WTC11 (cell line): ENCODE measurements at regions not wholly inside any gene's neighbourhood (a gene's known extent, or its start where the extent isn't known, plus 50 kb on each side); places are given as distances from the start of the nearest gene placed in this dataset.

ENCODE experiments used
- NFYB ChIP-seq: sonication (generic); formaldehyde crosslinking; conservative IDR thresholded peaks from 2 replicates; pipeline ENCODE4 v1.8.0; 2022; ENCODE audit warnings: low read depth, missing genetic modification reagents
- TEAD4 ChIP-seq: sonication (generic); formaldehyde crosslinking; IDR thresholded peaks from 2 replicates; pipeline ENCODE4 v1.8.0; 2022; ENCODE audit warnings: mild to moderate bottlenecking, missing genetic modification reagents
- ZBTB21 ChIP-seq: sonication (generic); formaldehyde crosslinking; IDR thresholded peaks from 2 replicates; pipeline ENCODE4 v1.8.1; 2023; ENCODE audit warnings: mild to moderate bottlenecking, missing genetic modification reagents, borderline replicate concordance
- ZNF121 ChIP-seq: sonication (generic); formaldehyde crosslinking; IDR thresholded peaks from 2 replicates; pipeline ENCODE4 v1.8.0; 2023; ENCODE audit warnings: missing genetic modification reagents
- TF ChIP-seq, protein P1 (sequence below): fragments of 200-600 bp; IDR thresholded peaks from 2 replicates; pipeline ENCODE4 v1.8.0; 2022; ENCODE audit warnings: antibody characterized with exemption
- TF ChIP-seq, protein P2 (sequence below): fragments of 250-450 bp; sonication (Bioruptor Pico); IDR thresholded peaks from 2 replicates; pipeline ENCODE4 v1.9.0; 2021; ENCODE audit warnings: mild to moderate bottlenecking
- TF ChIP-seq, protein P3 (sequence below): sonication (generic); formaldehyde crosslinking; IDR thresholded peaks from 2 replicates; pipeline ENCODE4 v1.8.0; 2022; ENCODE audit warnings: mild to moderate bottlenecking, missing genetic modification reagents
- TF ChIP-seq, protein P4 (sequence below): sonication (generic); formaldehyde crosslinking; IDR thresholded peaks from 2 replicates; pipeline ENCODE4 v1.8.1; 2023; ENCODE audit warnings: mild to moderate bottlenecking, missing genetic modification reagents, borderline replicate concordance
- TF ChIP-seq, protein P5 (sequence below): sonication (generic); formaldehyde crosslinking; IDR thresholded peaks from 2 replicates; pipeline ENCODE4 v1.8.1; 2023; ENCODE audit warnings: mild to moderate bottlenecking, moderate library complexity, missing genetic modification reagents

DNA sequence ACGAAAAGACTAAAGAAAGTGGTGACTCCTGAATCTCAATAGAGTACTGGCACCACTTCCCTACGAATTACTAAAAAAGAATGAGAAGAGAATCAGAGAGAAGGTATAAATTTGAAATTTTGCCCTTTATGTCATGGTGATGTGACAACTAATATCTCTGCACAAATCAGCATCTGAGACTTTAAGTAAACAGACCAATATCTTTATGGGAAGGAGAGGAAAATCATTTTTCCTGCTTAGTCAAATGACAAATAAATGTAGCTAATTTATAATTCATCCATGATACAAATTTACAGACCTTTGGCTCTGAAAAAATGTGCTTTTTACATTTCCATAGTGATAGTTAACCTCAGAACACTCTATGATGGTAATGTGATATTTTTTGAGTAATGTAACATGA, 424.8 kb upstream of the EPHA5 start:
- TF ChIP-seq, protein P1, sequence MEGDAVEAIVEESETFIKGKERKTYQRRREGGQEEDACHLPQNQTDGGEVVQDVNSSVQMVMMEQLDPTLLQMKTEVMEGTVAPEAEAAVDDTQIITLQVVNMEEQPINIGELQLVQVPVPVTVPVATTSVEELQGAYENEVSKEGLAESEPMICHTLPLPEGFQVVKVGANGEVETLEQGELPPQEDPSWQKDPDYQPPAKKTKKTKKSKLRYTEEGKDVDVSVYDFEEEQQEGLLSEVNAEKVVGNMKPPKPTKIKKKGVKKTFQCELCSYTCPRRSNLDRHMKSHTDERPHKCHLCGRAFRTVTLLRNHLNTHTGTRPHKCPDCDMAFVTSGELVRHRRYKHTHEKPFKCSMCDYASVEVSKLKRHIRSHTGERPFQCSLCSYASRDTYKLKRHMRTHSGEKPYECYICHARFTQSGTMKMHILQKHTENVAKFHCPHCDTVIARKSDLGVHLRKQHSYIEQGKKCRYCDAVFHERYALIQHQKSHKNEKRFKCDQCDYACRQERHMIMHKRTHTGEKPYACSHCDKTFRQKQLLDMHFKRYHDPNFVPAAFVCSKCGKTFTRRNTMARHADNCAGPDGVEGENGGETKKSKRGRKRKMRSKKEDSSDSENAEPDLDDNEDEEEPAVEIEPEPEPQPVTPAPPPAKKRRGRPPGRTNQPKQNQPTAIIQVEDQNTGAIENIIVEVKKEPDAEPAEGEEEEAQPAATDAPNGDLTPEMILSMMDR, result no peak
- TF ChIP-seq, protein P2, sequence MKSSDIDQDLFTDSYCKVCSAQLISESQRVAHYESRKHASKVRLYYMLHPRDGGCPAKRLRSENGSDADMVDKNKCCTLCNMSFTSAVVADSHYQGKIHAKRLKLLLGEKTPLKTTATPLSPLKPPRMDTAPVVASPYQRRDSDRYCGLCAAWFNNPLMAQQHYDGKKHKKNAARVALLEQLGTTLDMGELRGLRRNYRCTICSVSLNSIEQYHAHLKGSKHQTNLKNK, result no peak
- TF ChIP-seq ZBTB21 (no peak), ZNF121 (CRISPR knock-in tag) (no peak), NFYB (CRISPR knock-in tag) (no peak), TEAD4 (CRISPR knock-in tag) (no peak)
- TF ChIP-seq, protein P3, sequence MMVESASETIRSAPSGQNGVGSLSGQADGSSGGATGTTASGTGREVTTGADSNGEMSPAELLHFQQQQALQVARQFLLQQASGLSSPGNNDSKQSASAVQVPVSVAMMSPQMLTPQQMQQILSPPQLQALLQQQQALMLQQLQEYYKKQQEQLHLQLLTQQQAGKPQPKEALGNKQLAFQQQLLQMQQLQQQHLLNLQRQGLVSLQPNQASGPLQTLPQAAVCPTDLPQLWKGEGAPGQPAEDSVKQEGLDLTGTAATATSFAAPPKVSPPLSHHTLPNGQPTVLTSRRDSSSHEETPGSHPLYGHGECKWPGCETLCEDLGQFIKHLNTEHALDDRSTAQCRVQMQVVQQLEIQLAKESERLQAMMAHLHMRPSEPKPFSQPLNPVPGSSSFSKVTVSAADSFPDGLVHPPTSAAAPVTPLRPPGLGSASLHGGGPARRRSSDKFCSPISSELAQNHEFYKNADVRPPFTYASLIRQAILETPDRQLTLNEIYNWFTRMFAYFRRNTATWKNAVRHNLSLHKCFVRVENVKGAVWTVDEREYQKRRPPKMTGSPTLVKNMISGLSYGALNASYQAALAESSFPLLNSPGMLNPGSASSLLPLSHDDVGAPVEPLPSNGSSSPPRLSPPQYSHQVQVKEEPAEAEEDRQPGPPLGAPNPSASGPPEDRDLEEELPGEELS (CRISPR knock-in tag), result no peak
- TF ChIP-seq, protein P4, sequence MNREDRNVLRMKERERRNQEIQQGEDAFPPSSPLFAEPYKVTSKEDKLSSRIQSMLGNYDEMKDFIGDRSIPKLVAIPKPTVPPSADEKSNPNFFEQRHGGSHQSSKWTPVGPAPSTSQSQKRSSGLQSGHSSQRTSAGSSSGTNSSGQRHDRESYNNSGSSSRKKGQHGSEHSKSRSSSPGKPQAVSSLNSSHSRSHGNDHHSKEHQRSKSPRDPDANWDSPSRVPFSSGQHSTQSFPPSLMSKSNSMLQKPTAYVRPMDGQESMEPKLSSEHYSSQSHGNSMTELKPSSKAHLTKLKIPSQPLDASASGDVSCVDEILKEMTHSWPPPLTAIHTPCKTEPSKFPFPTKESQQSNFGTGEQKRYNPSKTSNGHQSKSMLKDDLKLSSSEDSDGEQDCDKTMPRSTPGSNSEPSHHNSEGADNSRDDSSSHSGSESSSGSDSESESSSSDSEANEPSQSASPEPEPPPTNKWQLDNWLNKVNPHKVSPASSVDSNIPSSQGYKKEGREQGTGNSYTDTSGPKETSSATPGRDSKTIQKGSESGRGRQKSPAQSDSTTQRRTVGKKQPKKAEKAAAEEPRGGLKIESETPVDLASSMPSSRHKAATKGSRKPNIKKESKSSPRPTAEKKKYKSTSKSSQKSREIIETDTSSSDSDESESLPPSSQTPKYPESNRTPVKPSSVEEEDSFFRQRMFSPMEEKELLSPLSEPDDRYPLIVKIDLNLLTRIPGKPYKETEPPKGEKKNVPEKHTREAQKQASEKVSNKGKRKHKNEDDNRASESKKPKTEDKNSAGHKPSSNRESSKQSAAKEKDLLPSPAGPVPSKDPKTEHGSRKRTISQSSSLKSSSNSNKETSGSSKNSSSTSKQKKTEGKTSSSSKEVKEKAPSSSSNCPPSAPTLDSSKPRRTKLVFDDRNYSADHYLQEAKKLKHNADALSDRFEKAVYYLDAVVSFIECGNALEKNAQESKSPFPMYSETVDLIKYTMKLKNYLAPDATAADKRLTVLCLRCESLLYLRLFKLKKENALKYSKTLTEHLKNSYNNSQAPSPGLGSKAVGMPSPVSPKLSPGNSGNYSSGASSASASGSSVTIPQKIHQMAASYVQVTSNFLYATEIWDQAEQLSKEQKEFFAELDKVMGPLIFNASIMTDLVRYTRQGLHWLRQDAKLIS, result no peak
- TF ChIP-seq, protein P5, sequence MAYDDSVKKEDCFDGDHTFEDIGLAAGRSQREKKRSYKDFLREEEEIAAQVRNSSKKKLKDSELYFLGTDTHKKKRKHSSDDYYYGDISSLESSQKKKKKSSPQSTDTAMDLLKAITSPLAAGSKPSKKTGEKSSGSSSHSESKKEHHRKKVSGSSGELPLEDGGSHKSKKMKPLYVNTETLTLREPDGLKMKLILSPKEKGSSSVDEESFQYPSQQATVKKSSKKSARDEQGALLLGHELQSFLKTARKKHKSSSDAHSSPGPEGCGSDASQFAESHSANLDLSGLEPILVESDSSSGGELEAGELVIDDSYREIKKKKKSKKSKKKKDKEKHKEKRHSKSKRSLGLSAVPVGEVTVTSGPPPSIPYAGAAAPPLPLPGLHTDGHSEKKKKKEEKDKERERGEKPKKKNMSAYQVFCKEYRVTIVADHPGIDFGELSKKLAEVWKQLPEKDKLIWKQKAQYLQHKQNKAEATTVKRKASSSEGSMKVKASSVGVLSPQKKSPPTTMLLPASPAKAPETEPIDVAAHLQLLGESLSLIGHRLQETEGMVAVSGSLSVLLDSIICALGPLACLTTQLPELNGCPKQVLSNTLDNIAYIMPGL (CRISPR knock-in tag), result no peak
